Activated T-cell treated with anti-CD3 and anti-CD28 coated beads for 1 hour (primary cell): ENCODE measurements at regions not wholly inside any gene's neighbourhood (a gene's known extent, or its start where the extent isn't known, plus 50 kb on each side); places are given as distances from the start of the nearest gene placed in this dataset.
A peak's percentile ranks its signal among the peaks of the same experiment; 100 is the strongest.
"Not testable (repeated sequence)": the region's sequence is repeated elsewhere in the genome, so short reads cannot be mapped to it uniquely, and the experiment has no call there.

Experiments
- DNase-seq: peaks from one replicate; pipeline ENCODE4 v3.0.0-alpha.2; 2020; ENCODE audit warnings: low read depth

DNA sequence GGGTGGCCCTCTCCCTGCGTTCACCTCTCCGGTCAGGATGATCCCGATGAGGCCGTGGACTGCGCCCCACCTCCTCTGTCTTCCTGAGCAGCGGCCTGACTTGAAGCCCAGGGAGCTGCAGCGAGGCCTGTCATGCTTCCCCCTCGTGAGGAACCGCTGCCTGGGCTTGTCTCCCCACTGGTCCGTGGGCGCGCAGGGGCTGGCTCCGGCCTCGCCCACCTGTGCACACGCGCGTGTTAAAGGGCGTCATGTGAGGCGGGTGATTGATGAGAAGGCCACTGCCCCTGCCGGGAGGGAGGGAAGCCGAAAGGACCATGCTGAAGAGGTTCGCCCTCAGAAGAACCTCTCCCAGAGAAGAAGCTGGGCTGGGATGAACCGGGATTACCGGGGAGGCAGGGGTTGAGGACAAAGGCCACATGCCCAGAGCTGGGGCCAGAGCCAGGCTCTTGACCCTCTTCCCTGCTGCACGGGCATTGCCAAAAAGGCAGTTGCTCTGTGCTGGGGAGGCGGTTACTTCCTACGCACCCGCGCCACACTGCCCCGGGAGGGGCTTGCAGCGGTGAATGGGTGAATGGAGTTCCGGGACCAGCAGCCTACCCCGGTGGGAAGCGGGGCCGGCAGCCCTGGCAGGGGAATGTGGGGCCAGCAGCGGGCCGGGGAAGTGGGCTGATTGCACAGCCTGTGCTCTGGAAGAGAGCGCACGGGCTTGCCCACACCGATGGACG, 85.9 kb upstream of the GSE1 start:
- no peak for DNase-seq

DNA sequence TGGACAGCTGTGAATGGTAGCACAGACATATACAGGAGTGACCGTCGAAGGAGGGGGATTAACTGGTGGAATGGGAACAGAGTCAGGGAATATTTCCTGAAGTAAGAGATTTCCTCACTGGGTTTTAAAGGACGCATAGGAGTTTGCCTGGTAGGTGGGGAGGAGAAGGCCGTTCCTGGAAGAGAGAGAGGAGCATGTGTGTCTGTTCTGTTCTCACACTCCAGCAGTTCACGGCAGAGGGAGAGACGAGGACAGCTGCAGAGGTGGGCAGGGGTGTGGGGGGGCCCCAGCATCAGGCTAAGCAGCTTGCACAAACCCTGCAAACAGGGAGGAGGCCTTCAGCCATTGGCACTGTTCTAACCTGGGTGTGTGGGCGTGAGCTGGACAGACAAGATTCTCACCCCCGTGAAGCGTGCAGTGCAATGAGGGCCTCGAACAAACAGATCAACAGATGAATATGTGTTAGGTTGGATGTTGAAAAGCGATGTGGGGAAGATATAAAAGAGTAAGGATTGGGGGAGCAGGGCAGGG, 85.3 kb upstream of the GSE1 start:
- no peak for DNase-seq

DNA sequence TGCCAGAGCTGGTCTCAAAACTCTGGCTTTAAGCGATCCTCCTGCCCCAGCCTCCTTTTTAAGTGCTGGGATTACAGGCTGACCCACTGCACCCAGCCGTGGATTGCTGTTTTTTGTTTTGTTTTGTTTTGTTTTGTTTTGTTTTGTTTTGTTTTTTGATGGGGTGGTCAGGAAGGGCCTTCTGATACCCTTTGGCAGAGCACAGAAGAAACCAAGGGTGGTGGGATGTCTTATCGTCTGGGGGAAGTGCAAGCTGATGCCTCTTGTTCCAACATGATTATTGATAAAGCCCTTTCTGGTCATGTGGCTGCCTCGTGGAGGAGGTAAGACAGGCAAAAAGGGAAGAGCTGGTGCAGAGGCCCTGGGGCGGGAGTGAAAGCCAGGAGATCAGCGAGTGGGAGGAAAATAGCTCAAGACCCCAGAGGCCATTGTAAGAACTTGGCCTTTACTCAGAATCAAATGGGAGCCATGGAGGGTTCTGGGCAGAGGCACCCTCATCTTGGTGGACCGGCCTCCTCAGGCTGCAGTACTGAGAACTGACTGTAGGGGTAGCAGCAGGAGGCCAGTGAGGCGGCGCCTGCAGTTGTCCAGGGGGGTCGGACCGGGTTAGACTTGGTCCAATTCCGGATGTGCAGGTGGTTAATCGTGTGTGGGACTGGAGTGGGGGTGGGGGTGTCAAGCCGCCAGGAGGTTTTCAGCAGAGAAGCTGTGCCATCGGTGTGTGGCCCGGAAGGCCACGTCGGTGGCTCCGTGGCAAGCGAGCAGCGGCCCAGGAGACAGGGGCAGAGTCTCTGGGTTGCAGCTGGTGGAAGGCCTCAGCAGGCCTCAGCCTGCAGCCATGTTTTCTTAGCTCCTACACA, 84.4 kb upstream of the GSE1 start:
- DNase-seq, result peak; percentile 8

DNA sequence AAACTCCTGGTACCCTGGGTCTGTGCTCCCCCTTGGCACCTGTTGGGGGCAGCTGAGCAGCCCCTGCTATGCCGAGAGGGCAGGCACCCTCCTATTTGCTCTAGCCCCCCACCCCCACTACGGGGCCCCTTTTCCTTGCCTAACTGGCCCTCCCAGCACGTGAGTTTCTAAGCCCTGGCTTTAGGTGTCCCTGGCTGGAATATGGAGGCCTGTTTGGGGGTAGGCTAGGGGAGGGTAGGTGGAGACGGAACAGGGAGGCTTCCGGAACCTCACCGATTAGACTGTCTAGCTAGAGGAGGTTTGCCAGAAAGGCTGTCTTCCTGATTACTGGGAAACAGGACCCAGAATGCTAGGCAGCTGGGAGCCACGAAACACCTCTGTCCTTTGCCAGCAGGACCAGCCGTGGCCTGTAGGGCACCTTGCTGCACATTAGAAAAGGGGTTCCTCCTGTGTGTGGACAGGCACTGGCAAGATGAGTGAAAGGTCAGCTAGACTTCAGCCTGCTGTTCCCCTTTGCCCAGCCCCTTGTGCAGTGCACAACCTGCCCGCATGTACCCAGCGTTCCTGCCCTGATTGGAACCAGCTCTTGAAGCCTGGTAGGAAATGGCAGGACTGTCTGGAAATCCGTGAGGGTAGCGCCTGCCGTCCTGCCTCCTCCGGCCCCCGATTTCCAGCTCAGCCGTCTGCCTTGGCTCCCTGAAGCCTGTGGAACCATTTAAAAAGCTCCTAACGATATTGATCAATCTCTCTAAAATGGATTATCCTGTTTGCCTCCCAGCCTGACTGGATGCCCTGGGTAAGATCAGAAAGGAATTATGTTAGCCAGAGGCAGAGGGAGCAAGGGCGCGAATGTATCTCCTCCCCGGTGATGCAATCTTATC, 83.4 kb upstream of the GSE1 start:
- DNase-seq, result no peak

DNA sequence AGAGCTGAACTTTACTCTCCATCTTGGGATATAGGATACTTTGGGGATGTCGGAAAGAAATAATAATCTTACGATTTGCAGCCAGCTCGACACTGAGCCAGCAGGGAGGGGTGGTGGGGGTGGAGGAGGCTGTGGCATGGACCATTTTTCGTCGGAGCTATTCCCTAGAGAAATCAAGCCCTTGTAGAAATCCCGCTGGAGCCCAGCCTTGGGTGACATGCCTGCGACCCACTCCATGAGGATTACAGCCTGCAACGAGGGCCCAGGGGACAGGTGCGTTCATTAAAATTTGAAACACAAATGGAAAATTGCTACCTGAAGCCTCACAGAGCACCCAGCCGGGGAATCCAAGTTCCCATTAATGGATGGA, 82.8 kb upstream of the GSE1 start:
- DNase-seq, result no peak

DNA sequence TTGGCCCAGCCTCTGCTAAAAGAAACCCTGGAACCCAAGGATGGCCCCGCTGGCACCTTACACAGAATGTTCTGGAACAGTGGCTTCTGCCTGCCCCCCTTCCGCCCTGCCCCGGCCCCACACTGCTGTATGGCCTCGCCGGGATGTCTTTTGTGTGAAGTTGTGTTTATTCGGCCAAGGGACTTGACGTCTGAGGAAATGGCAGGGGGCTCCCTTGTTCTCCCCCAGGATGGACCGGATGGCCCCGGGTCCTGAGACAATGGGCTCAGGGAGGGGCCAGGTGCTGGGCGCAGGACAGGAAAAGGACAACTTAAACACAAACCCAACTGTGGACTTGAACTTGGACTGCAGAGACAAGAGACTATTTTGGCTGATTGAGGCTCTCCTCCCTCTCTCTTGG, 81.6 kb upstream of the GSE1 start:
- no peak for DNase-seq

DNA sequence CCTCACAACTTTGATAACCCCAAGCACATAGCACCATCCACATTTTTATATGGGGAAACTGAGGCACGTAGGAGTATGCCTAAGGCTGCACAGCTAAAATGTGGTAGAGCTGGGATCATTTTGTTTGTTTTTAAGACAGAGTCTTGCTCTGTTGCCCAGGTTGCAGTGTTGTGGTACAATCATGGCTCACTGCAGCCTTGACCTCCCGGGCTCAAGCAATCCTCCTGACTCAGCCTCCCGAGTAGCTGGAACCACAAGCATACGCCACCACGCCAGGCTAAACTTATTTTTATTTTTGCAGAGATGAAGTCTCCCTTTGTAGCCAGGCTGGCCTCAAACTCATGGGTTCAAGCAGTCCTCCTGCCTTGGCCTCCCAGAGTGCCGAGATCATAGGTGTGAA, 81.0 kb upstream of the GSE1 start:
- no peak for DNase-seq

DNA sequence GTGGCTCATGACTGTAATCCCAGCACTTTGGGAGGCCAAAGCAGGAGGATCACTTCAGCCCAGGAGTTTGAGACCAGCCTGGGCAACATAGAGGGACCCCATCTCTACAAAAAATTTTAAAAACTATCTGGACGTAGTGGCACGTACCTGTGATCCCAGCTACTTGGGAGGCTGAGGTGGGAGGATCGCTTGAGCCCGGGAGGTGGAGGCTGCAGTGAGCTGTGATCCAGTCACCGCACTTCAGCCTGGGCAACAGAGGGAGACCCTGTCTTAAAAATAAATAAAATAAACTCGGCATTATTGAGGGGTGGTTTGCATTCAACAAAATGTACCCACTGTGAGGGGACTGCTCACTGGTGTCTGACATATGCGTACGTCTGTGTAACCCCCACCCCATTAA, 79.5 kb upstream of the GSE1 start:
- DNase-seq, result not testable (repeated sequence)

DNA sequence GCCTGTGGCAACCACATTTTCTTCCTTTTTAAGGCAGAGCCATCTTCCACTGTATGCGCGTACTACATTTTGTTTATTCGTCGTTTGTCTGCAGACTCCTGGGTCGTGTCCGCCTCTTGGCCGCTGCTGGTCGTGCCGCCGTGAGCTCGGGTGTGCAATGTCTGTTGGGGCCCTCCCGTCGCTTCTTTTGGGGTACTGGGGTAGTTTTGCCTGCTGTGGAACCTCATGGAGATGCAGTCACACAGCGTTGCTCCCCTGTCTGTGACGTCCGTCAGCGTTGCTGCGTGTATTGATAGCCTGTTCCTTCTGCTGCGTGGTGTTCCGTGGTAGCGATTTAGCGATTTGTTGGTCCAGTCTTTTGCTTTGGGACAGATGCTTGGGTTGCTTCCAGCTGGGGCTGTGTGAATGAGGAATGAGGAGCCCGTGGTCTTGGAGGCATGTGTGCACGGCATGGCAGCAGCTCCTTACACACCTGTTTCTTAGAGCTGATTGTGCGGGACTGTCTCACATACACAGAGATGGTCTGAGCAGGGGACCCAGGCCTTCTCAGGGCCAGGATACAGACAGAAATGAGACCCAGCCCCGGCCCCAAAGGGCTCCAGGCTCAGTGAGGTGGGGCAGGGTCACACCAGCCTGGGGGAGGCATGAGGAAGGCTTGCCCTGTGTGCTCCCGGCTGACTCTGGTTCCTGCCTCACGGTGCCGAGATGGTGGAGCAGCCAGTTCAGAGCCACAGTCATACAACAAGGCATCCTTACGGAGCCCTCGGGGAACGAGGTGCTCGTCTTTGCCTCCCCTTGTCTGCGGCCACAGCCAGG, 78.4 kb upstream of the GSE1 start:
- no peak for DNase-seq

DNA sequence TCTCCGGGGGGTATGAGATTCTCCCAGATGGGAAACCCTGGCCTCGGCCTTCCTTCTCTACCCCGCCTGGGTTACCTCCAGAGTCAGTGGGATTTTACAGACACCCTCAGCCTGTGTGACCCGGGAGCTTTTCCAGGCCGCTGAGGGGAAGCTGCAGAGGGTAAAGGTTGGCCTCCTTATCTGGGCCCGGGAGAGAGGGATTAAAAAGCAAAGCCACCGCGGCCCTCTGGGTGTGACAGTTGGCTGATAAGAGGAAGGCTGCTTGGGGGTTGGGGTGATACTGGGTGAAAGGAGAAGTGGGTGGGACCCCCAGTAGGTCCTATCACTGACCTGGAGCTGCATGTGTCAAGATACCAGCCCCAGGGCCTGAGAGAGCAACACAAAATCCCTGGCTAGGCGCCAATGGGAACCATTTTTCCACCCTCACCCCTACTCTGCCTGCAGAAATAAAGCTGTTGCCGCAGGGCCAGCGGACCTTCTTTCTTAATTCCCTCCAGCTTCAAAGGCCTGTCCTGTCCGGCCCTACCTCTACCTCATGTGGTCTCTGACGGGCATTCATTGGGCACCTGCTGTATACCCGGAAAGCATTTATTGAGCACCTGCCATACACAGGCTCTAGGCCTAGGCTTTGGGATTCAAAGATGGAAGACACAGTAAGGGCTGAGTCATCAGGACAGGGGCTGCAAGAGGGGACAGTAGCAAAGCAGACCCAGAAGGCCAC, 77.6 kb upstream of the GSE1 start:
- no peak for DNase-seq

DNA sequence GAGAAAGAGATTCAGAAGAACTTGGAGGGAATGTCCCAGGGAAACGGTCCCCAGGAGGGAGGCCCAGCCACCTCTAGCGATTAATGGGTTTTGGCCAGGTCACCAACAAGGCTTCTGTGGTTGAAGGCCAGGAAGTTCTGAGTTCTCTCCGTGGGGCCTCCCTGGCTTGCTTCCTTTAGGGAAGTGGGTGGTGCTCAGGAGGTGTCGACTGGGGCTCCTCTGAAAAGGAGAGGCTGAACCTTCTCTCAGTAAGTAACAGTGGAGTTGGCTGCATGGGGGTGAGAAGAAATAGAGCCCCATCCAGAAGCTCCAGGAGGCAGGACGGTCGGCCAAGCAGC, 77.1 kb upstream of the GSE1 start:
- DNase-seq, result no peak

DNA sequence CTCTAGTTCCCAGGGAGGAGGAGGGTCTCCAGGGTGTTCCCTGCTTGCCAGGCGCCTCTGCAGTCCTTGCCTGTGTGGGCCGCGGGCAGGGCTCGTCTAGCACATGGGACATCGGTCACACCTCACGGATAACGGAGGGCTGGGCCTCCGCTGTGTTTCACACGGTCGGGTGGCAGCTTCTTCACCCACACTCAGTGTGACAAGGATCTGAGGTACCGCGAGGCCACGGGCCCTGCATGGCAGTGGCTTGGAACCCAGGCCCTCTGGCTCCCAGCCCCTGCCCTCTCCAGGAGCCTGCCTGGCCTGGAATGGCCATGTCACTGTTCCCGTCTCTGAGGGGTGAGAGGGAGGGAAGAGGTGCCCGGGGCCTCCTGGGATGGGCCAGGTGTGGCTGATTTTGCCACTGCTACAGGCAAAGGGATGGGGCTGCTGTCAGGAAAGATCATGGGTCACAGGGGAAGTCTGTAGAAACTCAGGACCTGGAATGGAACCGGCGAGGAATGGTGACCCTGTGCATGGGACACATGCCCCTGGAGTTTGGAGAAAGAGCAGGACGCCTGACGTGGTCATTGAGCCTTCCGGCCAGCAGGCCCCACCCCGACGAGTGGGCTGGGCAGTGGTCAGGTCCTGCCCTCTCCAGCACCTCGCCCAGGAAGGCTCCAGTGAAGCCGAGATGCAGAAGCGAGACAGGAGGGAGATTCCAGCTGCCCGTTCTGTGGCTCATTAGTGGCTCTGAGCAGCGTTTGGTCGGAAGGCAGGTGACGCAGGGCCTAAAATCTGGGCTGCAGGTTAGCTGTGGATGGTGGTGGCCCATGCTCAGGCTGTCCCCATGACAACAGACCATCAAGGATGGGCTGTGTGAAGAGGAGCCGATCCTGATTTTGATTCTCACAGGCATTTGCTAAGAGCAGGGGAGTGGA, 76.5 kb upstream of the GSE1 start:
- DNase-seq, result no peak

DNA sequence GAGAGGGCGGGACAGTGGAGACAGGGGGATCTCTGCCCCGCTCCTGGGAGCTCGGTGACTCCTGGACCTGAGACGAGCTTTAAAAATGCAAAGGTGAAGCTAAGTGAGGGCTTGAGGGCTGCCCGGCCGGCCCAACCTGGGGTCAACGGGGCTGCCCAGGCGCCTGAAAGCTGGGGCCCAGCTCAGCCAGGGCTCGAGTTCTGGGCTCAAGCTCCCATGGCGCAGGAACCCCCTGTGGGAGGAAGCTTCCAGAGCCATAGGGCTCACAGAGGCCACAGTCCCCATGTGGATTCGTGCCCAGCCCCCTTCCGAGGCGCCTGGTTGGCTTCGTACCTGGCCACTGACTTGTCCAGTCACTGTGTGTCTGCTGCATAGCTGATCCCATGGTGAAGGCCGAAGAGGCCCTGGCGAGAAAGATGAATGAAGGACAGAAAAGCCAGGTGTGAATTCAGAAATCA, 75.8 kb upstream of the GSE1 start:
- DNase-seq, result no peak

DNA sequence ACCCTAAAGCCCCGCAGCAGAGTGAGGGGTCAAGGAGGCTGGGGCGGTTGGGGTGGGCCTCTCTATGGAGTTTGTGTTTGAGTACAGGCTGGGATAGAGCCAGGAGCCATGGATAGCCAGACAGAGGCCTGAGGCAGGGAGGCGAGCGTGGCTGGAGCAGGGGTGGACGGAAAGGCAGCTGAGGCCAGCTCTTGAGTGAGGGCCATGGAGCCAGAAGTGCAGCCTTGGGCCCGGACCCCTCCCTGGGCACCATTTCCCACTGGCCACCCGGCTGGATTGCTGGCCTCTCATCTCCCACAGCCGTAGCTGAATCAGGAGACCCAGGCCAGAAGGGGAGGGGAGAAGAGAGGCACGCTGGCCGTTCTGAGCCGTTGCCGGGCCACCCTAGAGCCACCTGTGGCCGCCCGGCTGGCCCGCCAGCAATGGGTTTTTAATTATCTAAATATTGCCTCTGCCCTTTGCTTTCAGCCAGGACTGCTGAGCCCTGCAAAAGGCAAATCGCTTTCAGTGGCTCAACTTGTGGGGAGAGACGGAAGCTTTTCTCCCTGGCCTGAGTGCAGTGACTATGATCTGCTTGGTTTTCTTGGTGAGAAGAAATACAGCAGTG, 75.2 kb upstream of the GSE1 start:
- no peak for DNase-seq

DNA sequence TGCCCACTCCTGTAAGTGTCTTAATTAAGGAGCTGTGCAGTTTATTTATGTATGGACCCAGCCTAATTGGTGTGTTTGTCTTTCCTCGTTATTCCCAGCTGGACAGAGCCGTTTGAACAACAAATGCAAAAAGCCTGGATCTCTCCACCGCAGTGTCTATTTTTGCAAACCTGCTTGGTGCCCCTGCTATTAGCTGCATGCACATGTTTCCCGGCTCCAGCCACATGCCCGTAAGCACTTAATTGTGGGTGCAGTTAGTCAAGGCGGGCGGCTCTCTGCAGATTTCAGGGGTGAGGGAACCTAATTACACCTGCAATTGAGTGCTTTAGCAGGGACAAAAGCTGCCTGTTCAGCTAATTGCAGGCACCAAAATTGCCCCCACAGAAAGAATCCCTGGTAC, 74.0 kb upstream of the GSE1 start:
- no peak for DNase-seq

DNA sequence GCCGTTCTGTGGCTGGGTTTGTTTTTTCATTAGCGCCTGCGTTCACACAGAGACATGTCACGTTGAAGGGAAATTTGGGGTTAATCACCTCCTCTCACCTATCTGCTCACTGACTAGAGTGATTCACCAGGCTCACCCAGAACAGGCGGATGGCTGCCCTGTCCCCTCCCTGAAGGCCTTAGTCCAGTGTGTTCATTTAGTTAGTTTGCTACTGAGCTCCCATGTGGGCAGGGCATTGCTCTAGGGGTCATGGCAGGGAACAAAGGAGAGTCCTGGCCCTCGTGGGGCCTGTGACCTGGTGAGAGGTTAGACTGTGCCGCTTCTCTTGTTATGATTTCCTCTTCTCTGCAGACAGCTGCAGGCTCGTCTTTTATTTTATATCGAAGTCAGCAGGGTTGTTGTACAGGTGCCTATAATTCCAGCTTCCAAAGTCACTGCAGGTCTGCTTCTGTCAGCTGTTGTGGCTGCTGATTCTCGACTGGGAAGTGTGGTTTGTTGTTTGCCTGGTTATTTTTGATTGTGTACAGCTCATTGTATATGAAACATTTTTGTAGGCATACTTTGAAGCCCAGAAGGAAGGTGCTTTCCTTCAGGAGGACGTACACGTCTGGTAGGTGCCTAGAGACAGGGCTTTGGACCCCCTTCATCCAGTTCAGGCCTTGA, 73.4 kb upstream of the GSE1 start:
- no peak for DNase-seq

DNA sequence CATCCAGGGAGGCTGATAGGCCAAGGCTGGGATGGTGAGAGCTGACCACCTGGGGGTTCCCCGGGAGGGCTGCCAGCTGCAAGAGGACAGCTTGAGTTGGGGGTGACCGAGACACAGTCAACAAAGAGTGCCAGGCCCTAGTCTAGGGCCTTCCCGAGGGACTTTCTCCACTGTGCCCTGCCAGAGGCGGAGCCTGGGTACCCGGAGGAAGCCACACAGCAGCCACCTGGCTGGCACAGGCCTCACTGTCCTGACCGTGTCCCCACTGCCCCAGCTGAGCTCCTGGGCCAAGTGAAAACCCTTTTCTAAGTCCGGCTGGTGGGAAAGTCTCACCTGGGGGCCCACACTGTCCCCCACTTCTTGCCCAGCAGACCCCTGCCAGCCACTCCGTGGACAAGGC, 71.9 kb upstream of the GSE1 start:
- DNase-seq, result no peak

DNA sequence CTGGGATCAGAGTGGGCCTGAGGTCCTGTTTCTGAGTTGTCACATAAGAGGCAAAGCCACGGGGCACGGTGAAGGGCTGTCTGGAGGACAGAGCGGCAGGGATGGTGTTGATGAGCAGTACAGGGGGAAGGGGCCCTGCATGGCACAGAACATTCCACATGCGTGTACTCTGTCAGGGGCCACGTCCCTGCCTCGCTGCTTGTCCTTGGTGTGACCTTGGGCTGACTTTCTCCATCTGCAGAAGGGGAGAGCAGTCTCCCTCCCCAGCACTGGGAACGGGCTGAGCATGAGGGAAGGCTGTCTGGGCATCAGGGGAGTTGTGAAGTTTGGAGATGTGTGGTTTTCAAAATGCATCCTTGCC, 71.5 kb upstream of the GSE1 start:
- no peak for DNase-seq
